ENCODE measurements at regions not wholly inside any gene's neighbourhood (a gene's known extent, or its start where the extent isn't known, plus 50 kb on each side); places are given as distances from the start of the nearest gene placed in this dataset.

GRCh38 chr16:9614389-9614788, 522.9 kb downstream of the HAPSTR1 start:
- Histone ChIP-seq H3K9me2 (ENCODE audit: low read depth, low read length) (no peaks in the 10 kb centered on the region), H3K9ac (ENCODE audit: low read length) (no peak overlapping the region), H3K9me3 (ENCODE audit: low read length) (no peaks in the 10 kb centered on the region), H3K36me3 (ENCODE audit: insufficient read depth, low read length) (no peaks in the 10 kb centered on the region), H3F3A (ENCODE audit: insufficient read depth, low read length) (no peaks in the 10 kb centered on the region), H3K27me3 (ENCODE audit: insufficient read depth, low read length) (no peaks in the 10 kb centered on the region), H3K4me2 (ENCODE audit: low read length) (no peak overlapping the region), H3K4me1 (ENCODE audit: insufficient read depth, low read length, severe bottlenecking) (no peaks in the 10 kb centered on the region), H3K4me3 (ENCODE audit: low read depth, low read length, poor library complexity, severe bottlenecking) (no peak overlapping the region), H3K79me2 (ENCODE audit: insufficient read depth, low read length) (no peaks in the 10 kb centered on the region), H3K27ac (ENCODE audit: low read depth, low read length, poor library complexity, severe bottlenecking) (no peak overlapping the region), H2AFZ (ENCODE audit: low read length) (no peak overlapping the region), H4K20me1 (ENCODE audit: insufficient read depth, low read length) (no peaks in the 10 kb centered on the region)
- TF ChIP-seq, protein P1, sequence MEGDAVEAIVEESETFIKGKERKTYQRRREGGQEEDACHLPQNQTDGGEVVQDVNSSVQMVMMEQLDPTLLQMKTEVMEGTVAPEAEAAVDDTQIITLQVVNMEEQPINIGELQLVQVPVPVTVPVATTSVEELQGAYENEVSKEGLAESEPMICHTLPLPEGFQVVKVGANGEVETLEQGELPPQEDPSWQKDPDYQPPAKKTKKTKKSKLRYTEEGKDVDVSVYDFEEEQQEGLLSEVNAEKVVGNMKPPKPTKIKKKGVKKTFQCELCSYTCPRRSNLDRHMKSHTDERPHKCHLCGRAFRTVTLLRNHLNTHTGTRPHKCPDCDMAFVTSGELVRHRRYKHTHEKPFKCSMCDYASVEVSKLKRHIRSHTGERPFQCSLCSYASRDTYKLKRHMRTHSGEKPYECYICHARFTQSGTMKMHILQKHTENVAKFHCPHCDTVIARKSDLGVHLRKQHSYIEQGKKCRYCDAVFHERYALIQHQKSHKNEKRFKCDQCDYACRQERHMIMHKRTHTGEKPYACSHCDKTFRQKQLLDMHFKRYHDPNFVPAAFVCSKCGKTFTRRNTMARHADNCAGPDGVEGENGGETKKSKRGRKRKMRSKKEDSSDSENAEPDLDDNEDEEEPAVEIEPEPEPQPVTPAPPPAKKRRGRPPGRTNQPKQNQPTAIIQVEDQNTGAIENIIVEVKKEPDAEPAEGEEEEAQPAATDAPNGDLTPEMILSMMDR (IDR thresholded peaks at IDR 0.05; ENCODE audit: low read length): no peak
- no peak for TF ChIP-seq EZH2 (IDR thresholded peaks at IDR 0.05; ENCODE audit: borderline replicate concordance, low read length)

DNA sequence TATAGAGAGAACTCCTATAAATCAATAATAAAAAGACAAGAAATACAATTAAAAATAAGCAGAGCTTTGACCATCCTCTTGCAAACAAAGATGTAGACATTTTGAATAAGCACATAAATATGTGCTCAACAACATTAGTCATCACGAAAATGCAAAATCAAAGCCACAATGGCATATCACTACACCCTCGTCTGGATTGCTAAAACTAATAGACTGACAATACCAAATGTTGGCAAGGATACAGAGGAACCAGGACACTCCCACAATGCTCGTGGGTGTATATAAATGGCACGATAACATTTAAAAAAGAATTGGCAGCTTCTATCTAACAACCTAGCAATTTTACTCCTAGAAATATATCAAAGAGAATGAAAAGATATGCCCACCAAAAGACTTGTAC, 530.8 kb downstream of the HAPSTR1 start:
- Histone ChIP-seq H2AFZ (ENCODE audit: low read length) (no peak overlapping the region), H3K36me3 (ENCODE audit: insufficient read depth, low read length) (no peaks in the 10 kb centered on the region), H3K27me3 (ENCODE audit: insufficient read depth, low read length) (no peaks in the 10 kb centered on the region), H3K9me3 (ENCODE audit: low read length) (no peaks in the 10 kb centered on the region), H4K20me1 (ENCODE audit: insufficient read depth, low read length) (no peaks in the 10 kb centered on the region), H3K79me2 (ENCODE audit: insufficient read depth, low read length) (no peaks in the 10 kb centered on the region), H3K9me2 (ENCODE audit: low read depth, low read length) (no peaks in the 10 kb centered on the region), H3K4me3 (ENCODE audit: low read depth, low read length, poor library complexity, severe bottlenecking) (no peak overlapping the region), H3K27ac (ENCODE audit: low read depth, low read length, poor library complexity, severe bottlenecking) (no peak overlapping the region), H3K4me2 (ENCODE audit: low read length) (no peak overlapping the region), H3F3A (ENCODE audit: insufficient read depth, low read length) (no peaks in the 10 kb centered on the region), H3K9ac (ENCODE audit: low read length) (no peak overlapping the region), H3K4me1 (ENCODE audit: insufficient read depth, low read length, severe bottlenecking) (no peaks in the 10 kb centered on the region)
- TF ChIP-seq, protein P1 (IDR thresholded peaks at IDR 0.05; ENCODE audit: low read length): no peak
- TF ChIP-seq EZH2 (IDR thresholded peaks at IDR 0.05; ENCODE audit: borderline replicate concordance, low read length): no peak

DNA sequence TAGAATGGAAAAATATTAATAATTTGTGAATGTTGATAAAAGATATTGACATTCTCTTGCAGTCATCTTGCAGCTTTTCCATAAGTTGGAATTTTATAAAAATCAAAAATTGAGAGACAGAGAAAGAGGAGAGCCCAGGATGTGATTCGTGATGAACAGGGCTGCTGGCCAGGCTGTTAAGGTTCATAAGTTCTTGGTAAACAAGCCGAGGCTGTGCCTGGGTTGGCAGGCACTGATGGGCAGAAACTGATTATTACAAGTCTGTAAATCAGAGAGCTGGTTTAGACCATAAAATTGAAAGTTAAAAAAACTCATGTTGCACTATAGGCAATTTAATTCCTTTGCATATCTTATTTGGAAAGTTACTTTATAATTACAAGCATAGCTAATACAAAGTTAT, 533.7 kb downstream of the HAPSTR1 start:
- H2AFZ ChIP-seq (ENCODE audit: low read length): no peak overlapping the region
- H4K20me1 ChIP-seq (ENCODE audit: insufficient read depth, low read length): no peaks in the 10 kb centered on the region
- no peak overlapping the region for H3K9ac ChIP-seq (ENCODE audit: low read length)
- H3K27me3 ChIP-seq (ENCODE audit: insufficient read depth, low read length): no peaks in the 10 kb centered on the region
- no peaks in the 10 kb centered on the region for H3K36me3 ChIP-seq (ENCODE audit: insufficient read depth, low read length)
- no peak overlapping the region for H3K4me2 ChIP-seq (ENCODE audit: low read length)
- TF ChIP-seq, protein P1 (IDR thresholded peaks at IDR 0.05; ENCODE audit: low read length): no peak
- TF ChIP-seq EZH2 (IDR thresholded peaks at IDR 0.05; ENCODE audit: borderline replicate concordance, low read length): no peak
- no peaks in the 10 kb centered on the region for H3F3A ChIP-seq (ENCODE audit: insufficient read depth, low read length)
- H3K9me3 ChIP-seq (ENCODE audit: low read length): no peaks in the 10 kb centered on the region
- H3K4me3 ChIP-seq (ENCODE audit: low read depth, low read length, poor library complexity, severe bottlenecking): no peak overlapping the region
- no peaks in the 10 kb centered on the region for H3K9me2 ChIP-seq (ENCODE audit: low read depth, low read length)
- H3K4me1 ChIP-seq (ENCODE audit: insufficient read depth, low read length, severe bottlenecking): no peaks in the 10 kb centered on the region
- no peak overlapping the region for H3K27ac ChIP-seq (ENCODE audit: low read depth, low read length, poor library complexity, severe bottlenecking)
- no peaks in the 10 kb centered on the region for H3K79me2 ChIP-seq (ENCODE audit: insufficient read depth, low read length)

Data from OCI-LY1 (cell line).